DMS53 treated with DMSO at 0.1 percent for 48 hours (cell line): ENCODE measurements at regions not wholly inside any gene's neighbourhood (a gene's known extent, or its start where the extent isn't known, plus 50 kb on each side); places are given as distances from the start of the nearest gene placed in this dataset.

Experiments used
- DNase-seq: peaks from one replicate; lab custom pipeline; 2025; ENCODE audit not compliant: unreplicated experiment; lab: John Stamatoyannopoulos, UW

DNA sequence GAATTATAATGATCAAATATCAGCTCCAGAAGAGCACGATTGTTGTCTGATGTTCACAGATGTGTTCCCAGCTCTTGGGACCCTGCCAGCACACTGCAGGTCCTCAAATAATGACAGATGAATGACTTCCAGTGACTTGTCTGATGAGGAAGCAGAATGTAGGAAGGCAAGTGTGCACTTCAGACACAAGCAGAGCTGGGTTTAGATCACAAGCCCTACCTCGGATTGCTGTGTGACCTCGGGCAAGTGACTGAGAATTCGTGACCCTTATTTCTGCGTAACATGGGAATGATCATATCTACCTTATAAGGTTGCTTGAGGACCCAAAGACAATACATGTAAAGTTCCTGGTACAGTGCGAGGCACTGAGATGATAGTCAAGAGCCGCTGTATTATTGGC lies 182.2 kb downstream of the ABCC12 start:
- no peak for DNase-seq

GRCh38 chr16:47972246-47972985 lies 183.4 kb downstream of the ABCC12 start:
- DNase-seq, result no peak

GRCh38 chr16:47971225-47971624 lies 184.6 kb downstream of the ABCC12 start:
- no peak for DNase-seq

- DNase-seq, result no peak
Observed at GRCh38 chr16:47970291-47970931, 185.4 kb downstream of the ABCC12 start.

DNA sequence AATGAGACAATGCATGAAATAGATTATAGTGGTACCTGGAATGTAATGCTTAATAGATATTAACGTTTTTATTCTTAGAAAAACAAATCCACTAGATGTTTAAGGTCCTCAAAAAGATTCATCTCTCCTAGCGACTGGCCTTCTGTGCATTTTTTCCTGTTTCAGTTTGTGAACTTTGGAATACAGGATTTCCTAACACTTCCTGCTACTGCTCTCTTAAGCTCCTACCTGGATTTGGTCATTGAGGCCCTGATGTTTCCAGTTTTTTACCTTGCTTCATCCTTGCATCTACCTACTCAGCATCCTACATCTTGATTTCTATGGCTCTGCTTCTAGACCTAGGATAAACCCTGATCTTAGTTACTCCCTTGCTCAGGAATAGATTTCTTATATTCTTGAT lies 188.4 kb downstream of the ABCC12 start:
- DNase-seq, result no peak

DNA sequence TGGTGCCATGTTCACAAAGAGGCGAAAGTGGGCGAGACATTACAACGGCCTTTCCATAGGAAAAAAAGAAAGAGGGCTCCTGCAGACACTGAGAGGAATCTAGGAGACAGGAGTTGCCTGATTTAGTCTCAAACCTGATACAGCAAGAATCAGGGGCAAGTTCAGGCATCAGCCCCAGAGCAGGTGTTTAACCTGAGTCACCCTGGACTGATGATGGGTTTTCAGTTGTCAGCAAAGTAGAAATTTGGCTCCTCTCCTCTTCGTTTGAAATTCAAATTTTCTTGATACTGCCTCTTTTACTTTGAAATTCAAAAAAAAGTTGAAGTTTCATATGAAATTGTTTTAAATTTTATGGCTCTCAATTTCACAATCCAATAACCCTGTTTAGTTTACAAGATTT lies 189.5 kb downstream of the ABCC12 start:
- DNase-seq, result no peak

- DNase-seq, result no peak
Observed at GRCh38 chr16:47965439-47965838, 190.4 kb downstream of the ABCC12 start.

GRCh38 chr16:47958726-47959125 lies 197.1 kb downstream of the ABCC12 start:
- no peak for DNase-seq

DNA sequence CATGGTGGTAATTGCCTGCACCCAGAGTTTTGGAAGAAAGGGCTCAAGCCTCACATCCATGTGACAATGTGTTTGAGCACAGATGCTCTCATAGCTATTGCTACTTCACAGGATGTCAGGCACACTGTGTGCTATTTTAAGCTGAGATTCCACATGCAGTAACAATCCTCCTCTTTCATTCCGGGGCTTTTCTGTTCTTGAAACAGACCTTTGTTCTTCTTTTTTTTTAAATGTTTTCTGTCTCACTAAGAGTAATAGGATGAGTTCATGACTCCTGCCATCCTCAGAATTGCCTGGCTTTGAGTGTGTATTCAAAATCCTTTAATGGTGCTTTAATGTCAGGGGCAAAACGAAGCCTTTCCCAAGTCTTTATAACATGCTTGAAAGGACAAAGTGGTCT lies 198.9 kb downstream of the ABCC12 start:
- no peak for DNase-seq

GRCh38 chr16:47949714-47950113 lies 206.1 kb downstream of the ABCC12 start:
- DNase-seq, result no peak

- no peak for DNase-seq
Observed at GRCh38 chr16:47949276-47949675, 206.5 kb downstream of the ABCC12 start.

DNA sequence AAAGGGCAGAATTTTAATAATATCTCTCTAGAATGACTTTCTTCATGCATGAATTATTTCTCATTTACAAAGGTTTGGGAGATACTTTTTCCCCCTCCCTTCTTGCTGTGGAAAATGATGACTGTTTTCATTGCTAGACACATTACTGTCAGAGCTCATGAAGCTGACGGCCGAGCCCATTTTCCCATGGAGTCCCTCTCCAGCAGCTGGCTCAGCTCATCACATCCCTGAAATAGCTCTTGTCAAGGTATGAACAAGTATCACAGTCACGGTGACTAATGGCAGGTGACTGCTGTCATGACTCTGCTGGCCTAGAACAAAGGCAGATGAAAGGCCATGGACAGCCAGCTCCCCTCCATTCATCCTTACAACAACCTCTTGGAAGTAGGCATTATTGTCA lies 208.1 kb downstream of the ABCC12 start:
- no peak for DNase-seq

GRCh38 chr16:47946092-47946491 lies 209.7 kb downstream of the ABCC12 start:
- no peak for DNase-seq

DNA sequence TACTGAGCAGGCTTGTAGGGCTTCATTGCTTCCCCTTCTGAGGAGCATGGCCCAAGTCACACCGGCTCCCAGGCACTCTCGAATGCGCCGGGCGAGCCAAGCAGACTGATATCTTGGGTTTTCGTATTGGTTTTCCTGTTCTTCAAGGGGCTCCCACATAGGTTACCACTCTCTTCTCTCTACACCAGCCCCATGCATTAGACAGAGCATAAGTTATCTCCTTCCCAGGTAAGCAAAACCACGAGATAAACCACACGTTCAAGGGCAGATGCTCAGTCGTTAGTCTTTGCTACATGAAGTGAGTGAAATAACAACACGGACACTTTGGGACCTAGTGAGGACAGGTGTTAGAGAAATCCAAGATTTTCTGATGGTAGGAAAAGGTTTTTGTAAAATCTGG lies 211.2 kb downstream of the ABCC12 start:
- DNase-seq, result no peak

- no peak for DNase-seq
Observed at GRCh38 chr16:47943235-47943634, 212.6 kb downstream of the ABCC12 start.

DNA sequence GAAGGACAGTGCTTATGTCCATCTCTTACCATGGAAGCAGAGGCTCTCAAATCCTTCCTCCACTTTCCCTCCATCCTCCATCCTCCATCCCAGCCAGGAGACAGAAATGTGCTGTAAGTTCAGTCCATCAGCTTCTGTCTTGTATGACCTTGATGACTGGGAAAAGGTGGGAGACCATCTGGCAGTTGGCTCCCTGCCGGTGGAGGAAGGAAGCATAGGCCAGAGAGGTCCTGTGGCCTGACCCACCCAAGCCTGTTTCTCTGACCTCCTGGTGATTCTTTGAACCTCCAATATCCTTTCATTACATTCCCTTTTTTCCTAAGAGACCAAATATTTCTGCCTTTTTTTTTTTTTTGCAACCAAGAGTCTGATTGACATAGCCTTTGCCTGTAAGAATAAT lies 215.3 kb downstream of the ABCC12 start:
- no peak for DNase-seq

GRCh38 chr16:47939680-47940079 lies 216.1 kb downstream of the ABCC12 start:
- no peak for DNase-seq

- no peak for DNase-seq
Observed at GRCh38 chr16:47938272-47938671, 217.5 kb downstream of the ABCC12 start.

DNA sequence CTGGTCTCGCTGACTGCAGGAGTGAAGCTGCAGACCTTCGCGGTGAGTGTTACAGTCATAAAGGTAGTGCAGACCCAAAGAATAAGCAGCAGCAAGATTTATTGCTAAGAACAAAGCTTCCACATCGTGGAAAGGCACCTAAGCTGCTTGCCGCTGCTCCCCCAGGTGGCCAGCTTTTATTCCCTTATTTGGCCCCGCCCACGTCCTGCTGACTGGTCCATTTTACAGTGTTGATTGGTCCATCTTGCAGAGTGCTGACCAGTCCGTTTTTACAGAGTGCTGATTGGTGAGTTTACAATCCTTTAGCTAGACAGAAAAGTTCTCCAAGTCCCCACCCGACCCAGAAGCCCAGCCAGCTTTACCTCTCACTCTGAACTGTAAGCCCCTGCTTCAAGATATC lies 227.8 kb downstream of the ABCC12 start:
- DNase-seq, result no peak

- DNase-seq, result no peak
Observed at GRCh38 chr16:47927330-47927729, 228.5 kb downstream of the ABCC12 start.

GRCh38 chr16:47925811-47926460 lies 229.9 kb downstream of the ABCC12 start:
- no peak for DNase-seq

DNA sequence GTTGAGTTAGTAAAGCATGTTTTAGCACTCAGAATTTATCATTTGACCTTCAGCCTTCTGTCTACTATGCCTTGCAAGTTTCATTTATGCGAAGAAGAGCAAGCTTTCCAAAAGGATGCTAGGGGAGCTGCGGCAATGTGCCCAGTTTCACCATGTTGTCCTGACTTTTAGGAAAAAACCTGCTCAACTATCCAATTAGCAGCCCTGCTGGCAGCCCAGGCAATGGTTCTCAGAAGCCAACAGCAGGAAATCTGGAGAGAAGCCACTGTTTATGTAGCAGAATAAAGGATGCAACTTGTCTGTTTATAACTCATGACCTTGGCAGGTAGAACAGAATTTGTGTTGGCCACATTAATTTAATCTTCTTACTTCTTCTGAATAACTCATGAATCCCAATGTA lies 230.8 kb downstream of the ABCC12 start:
- no peak for DNase-seq
